ENCODE measurements at regions not wholly inside any gene's neighbourhood (a gene's known extent, or its start where the extent isn't known, plus 50 kb on each side); places are given as distances from the start of the nearest gene placed in this dataset.
A peak's percentile ranks its signal among the peaks of the same experiment; 100 is the strongest.

- Histone ChIP-seq H3K23ac (ENCODE audit: low read length) (no peak overlapping the region), H4K8ac (ENCODE audit: low read depth, low read length) (no peak overlapping the region), H3K36me3 (ENCODE audit: control insufficient read depth in 1 of 2, insufficient read depth in 2 of 2, low read length in 2 of 2) (no peaks in the 10 kb centered on the region), H3K79me2 (ENCODE audit: control insufficient read depth, insufficient read depth, low read length, poor library complexity) (no peaks in the 10 kb centered on the region), H3K4me2 (ENCODE audit: low read length) (no peak overlapping the region), H2BK120ac (ENCODE audit: insufficient read depth, low read length, poor library complexity) (no peak overlapping the region), H3K4me1 (ENCODE audit: control insufficient read depth in 1 of 2, insufficient read depth in 2 of 2, low read length in 2 of 2) (no peaks in the 10 kb centered on the region), H3K9me3 (ENCODE audit: insufficient read depth, low read depth, low read length) (peaks cover 1% of the 10 kb centered on the region), H3K4me3 (ENCODE audit: low read depth, low read length) (no peak overlapping the region), H2AK5ac (ENCODE audit: low read length) (no peak overlapping the region), H3K27ac (ENCODE audit: low read depth, low read length) (no peak overlapping the region), H2AFZ (ENCODE audit: insufficient read depth, low read length, poor library complexity) (no peak overlapping the region), H3K79me1 (ENCODE audit: low read length) (no peaks in the 10 kb centered on the region), H4K12ac (ENCODE audit: low read depth, low read length) (no peak overlapping the region), H3K9ac (ENCODE audit: low read length) (no peak overlapping the region), H4K91ac (ENCODE audit: low read depth, low read length) (no peak overlapping the region), H3K14ac (ENCODE audit: low read length) (no peak overlapping the region), H3K4ac (ENCODE audit: low read depth, low read length) (no peak overlapping the region), H3K18ac (ENCODE audit: low read length) (no peak overlapping the region), H2BK5ac (ENCODE audit: low read depth, low read length, poor library complexity) (no peak overlapping the region), H3K27me3 (ENCODE audit: insufficient read depth, low read length) (no peaks in the 10 kb centered on the region), H2BK12ac (ENCODE audit: low read length) (no peak overlapping the region)
- DNase-seq, result no peak
- WGBS (ENCODE audit: extremely low coverage, insufficient coverage, insufficient read length), result no CpG with 5 or more reads among the region's 2 CpGs
Measured at GRCh38 chr1:222390181-222390580, 157.7 kb downstream of the HHIPL2 start.

- Histone ChIP-seq H2BK12ac (ENCODE audit: low read length) (no peak overlapping the region), H3K9me3 (ENCODE audit: insufficient read depth, low read depth, low read length) (peaks cover 1% of the 10 kb centered on the region), H3K9ac (ENCODE audit: low read length) (no peak overlapping the region), H3K79me1 (ENCODE audit: low read length) (no peaks in the 10 kb centered on the region), H3K36me3 (ENCODE audit: control insufficient read depth in 1 of 2, insufficient read depth in 2 of 2, low read length in 2 of 2) (no peaks in the 10 kb centered on the region), H3K4me2 (ENCODE audit: low read length) (no peak overlapping the region), H2AFZ (ENCODE audit: insufficient read depth, low read length, poor library complexity) (no peak overlapping the region), H3K27me3 (ENCODE audit: insufficient read depth, low read length) (no peaks in the 10 kb centered on the region), H3K27ac (ENCODE audit: low read depth, low read length) (no peak overlapping the region), H3K4ac (ENCODE audit: low read depth, low read length) (no peak overlapping the region), H2BK120ac (ENCODE audit: insufficient read depth, low read length, poor library complexity) (no peak overlapping the region), H3K23ac (ENCODE audit: low read length) (no peak overlapping the region), H4K91ac (ENCODE audit: low read depth, low read length) (no peak overlapping the region), H3K18ac (ENCODE audit: low read length) (no peak overlapping the region), H3K4me1 (ENCODE audit: control insufficient read depth in 1 of 2, insufficient read depth in 2 of 2, low read length in 2 of 2) (no peaks in the 10 kb centered on the region), H3K79me2 (ENCODE audit: control insufficient read depth, insufficient read depth, low read length, poor library complexity) (no peaks in the 10 kb centered on the region), H4K12ac (ENCODE audit: low read depth, low read length) (no peak overlapping the region), H2BK5ac (ENCODE audit: low read depth, low read length, poor library complexity) (no peak overlapping the region), H3K14ac (ENCODE audit: low read length) (no peak overlapping the region), H2AK5ac (ENCODE audit: low read length) (no peak overlapping the region), H3K4me3 (ENCODE audit: low read depth, low read length) (no peak overlapping the region), H4K8ac (ENCODE audit: low read depth, low read length) (no peak overlapping the region)
- DNase-seq, result peak in 1 of 2 donors; percentile 12
- no CpG with 5 or more reads among the region's 8 CpGs for WGBS (ENCODE audit: extremely low coverage, insufficient coverage, insufficient read length)
Measured at GRCh38 chr1:222387007-222387814, 160.7 kb downstream of the HHIPL2 start.

- no peak overlapping the region for H2AFZ ChIP-seq (ENCODE audit: insufficient read depth, low read length, poor library complexity)
- no peaks in the 10 kb centered on the region for H3K4me1 ChIP-seq (ENCODE audit: control insufficient read depth in 1 of 2, insufficient read depth in 2 of 2, low read length in 2 of 2)
- H3K9ac ChIP-seq (ENCODE audit: low read length), result no peak overlapping the region
- no peak overlapping the region for H2BK120ac ChIP-seq (ENCODE audit: insufficient read depth, low read length, poor library complexity)
- H3K4me2 ChIP-seq (ENCODE audit: low read length), result no peak overlapping the region
- H3K18ac ChIP-seq (ENCODE audit: low read length), result no peak overlapping the region
- no peak overlapping the region for H4K12ac ChIP-seq (ENCODE audit: low read depth, low read length)
- no peak for DNase-seq
- H3K79me2 ChIP-seq (ENCODE audit: control insufficient read depth, insufficient read depth, low read length, poor library complexity), result no peaks in the 10 kb centered on the region
- no peak overlapping the region for H3K4me3 ChIP-seq (ENCODE audit: low read depth, low read length)
- no peak overlapping the region for H2AK5ac ChIP-seq (ENCODE audit: low read length)
- WGBS (ENCODE audit: extremely low coverage, insufficient coverage, insufficient read length), result no CpG with 5 or more reads among the region's 1 CpG
- H2BK12ac ChIP-seq (ENCODE audit: low read length), result no peak overlapping the region
- H4K91ac ChIP-seq (ENCODE audit: low read depth, low read length), result no peak overlapping the region
- peaks cover 1% of the 10 kb centered on the region for H3K9me3 ChIP-seq (ENCODE audit: insufficient read depth, low read depth, low read length)
- H3K4ac ChIP-seq (ENCODE audit: low read depth, low read length), result no peak overlapping the region
- no peaks in the 10 kb centered on the region for H3K79me1 ChIP-seq (ENCODE audit: low read length)
- no peak overlapping the region for H3K14ac ChIP-seq (ENCODE audit: low read length)
- H2BK5ac ChIP-seq (ENCODE audit: low read depth, low read length, poor library complexity), result no peak overlapping the region
- H4K8ac ChIP-seq (ENCODE audit: low read depth, low read length), result no peak overlapping the region
- H3K23ac ChIP-seq (ENCODE audit: low read length), result no peak overlapping the region
- no peaks in the 10 kb centered on the region for H3K27me3 ChIP-seq (ENCODE audit: insufficient read depth, low read length)
- H3K36me3 ChIP-seq (ENCODE audit: control insufficient read depth in 1 of 2, insufficient read depth in 2 of 2, low read length in 2 of 2), result no peaks in the 10 kb centered on the region
- no peak overlapping the region for H3K27ac ChIP-seq (ENCODE audit: low read depth, low read length)
Measured at GRCh38 chr1:222385955-222386354, 161.9 kb downstream of the HHIPL2 start.

GRCh38 chr1:222385262-222385661, 162.6 kb downstream of the HHIPL2 start:
- Histone ChIP-seq H3K4me3 (ENCODE audit: low read depth, low read length) (no peak overlapping the region), H2AFZ (ENCODE audit: insufficient read depth, low read length, poor library complexity) (no peak overlapping the region), H2BK5ac (ENCODE audit: low read depth, low read length, poor library complexity) (no peak overlapping the region), H3K79me2 (ENCODE audit: control insufficient read depth, insufficient read depth, low read length, poor library complexity) (no peaks in the 10 kb centered on the region), H3K27ac (ENCODE audit: low read depth, low read length) (no peak overlapping the region), H4K91ac (ENCODE audit: low read depth, low read length) (no peak overlapping the region), H4K12ac (ENCODE audit: low read depth, low read length) (no peak overlapping the region), H3K23ac (ENCODE audit: low read length) (no peak overlapping the region), H2BK12ac (ENCODE audit: low read length) (no peak overlapping the region), H2AK5ac (ENCODE audit: low read length) (no peak overlapping the region), H4K8ac (ENCODE audit: low read depth, low read length) (no peak overlapping the region), H3K4me1 (ENCODE audit: control insufficient read depth in 1 of 2, insufficient read depth in 2 of 2, low read length in 2 of 2) (no peaks in the 10 kb centered on the region), H3K36me3 (ENCODE audit: control insufficient read depth in 1 of 2, insufficient read depth in 2 of 2, low read length in 2 of 2) (no peaks in the 10 kb centered on the region), H2BK120ac (ENCODE audit: insufficient read depth, low read length, poor library complexity) (no peak overlapping the region), H3K27me3 (ENCODE audit: insufficient read depth, low read length) (no peaks in the 10 kb centered on the region), H3K18ac (ENCODE audit: low read length) (no peak overlapping the region), H3K9ac (ENCODE audit: low read length) (no peak overlapping the region), H3K14ac (ENCODE audit: low read length) (no peak overlapping the region), H3K79me1 (ENCODE audit: low read length) (no peaks in the 10 kb centered on the region), H3K4ac (ENCODE audit: low read depth, low read length) (no peak overlapping the region), H3K9me3 (ENCODE audit: insufficient read depth, low read depth, low read length) (peaks cover 1% of the 10 kb centered on the region), H3K4me2 (ENCODE audit: low read length) (no peak overlapping the region)
- DNase-seq, result no peak
